ENCODE measurements at regions not wholly inside any gene's neighbourhood (a gene's known extent, or its start where the extent isn't known, plus 50 kb on each side); places are given as distances from the start of the nearest gene placed in this dataset.

GRCh38 chr19:7410946-7411345 is 62.2 kb downstream of the ARHGEF18 start:
- Histone ChIP-seq H3K4me2 (ENCODE audit: control insufficient read depth, insufficient read depth) (no peak overlapping the region), H3K36me3 (ENCODE audit: control insufficient read depth in 2 of 2, insufficient read depth in 2 of 2, low read length in 1 of 2) (peaks cover 0 to 2% of the 10 kb centered on the region in 2 experiments; a peak in 3 of 4 replicates), H3K27me3 (replicated peaks in 1 of 2; ENCODE audit: control insufficient read depth in 2 of 2, insufficient read depth in 2 of 2, low read length in 1 of 2) (no peaks in the 10 kb centered on the region), H3K9me3 (replicated peaks; ENCODE audit: control insufficient read depth, insufficient read depth, low read length) (no peaks in the 10 kb centered on the region), H3K79me2 (ENCODE audit: control insufficient read depth, insufficient read depth, low read length) (peaks cover 32% of the 10 kb centered on the region), H3K4me3 (no peak overlapping the region), H3K9ac (ENCODE audit: control insufficient read depth, insufficient read depth, low read length) (no peak overlapping the region), H2AFZ (ENCODE audit: control insufficient read depth, low read depth, low read length) (no peak overlapping the region), H4K20me1 (ENCODE audit: control insufficient read depth, insufficient read depth) (no peaks in the 10 kb centered on the region), H3K4me1 (ENCODE audit: control insufficient read depth, insufficient read depth, low read length) (peaks cover 21% of the 10 kb centered on the region), H3K27ac (ENCODE audit: control insufficient read depth, insufficient read depth) (no peak overlapping the region)
- ATAC-seq (no peak), FAIRE-seq (no peak), DNase-seq (ENCODE audit: low read depth, low spot score) (no peak)
- no TSS peak for BruUV-seq (replicated peaks)
- in situ Hi-C loops (cut with MboI) (no loop called here), intact Hi-C loops (cut with micrococcal nuclease; ENCODE audit: unreplicated experiment) (no loop called here)
- 94% methylated on average over 1 of the region's 1 CpG for WGBS (ENCODE audit: insufficient coverage, insufficient replicate concordance, low lambda C conversion rate, missing lambda C conversion rate)
- RAD21 ChIA-PET (ENCODE audit: unreplicated experiment) = interaction anchor here (1.0 kb wide), 1 partner anchor 23 kb away, joined by 3 read pairs; no protein-coding TSS in a partner anchor
- TF ChIP-seq NR2F1 (conservative IDR thresholded peaks at IDR 0.05) = no peak
- TF ChIP-seq IRF3 (IDR thresholded peaks at IDR 0.05) = no peak
- TF ChIP-seq MEF2A (IDR thresholded peaks at IDR 0.05; ENCODE audit: insufficient read depth, low read depth, low read length) = no peak
- TF ChIP-seq FOS (IDR thresholded peaks at IDR 0.05; ENCODE audit: borderline replicate concordance, extremely low read depth, insufficient read length) = no peak
- TF ChIP-seq, protein P1, sequence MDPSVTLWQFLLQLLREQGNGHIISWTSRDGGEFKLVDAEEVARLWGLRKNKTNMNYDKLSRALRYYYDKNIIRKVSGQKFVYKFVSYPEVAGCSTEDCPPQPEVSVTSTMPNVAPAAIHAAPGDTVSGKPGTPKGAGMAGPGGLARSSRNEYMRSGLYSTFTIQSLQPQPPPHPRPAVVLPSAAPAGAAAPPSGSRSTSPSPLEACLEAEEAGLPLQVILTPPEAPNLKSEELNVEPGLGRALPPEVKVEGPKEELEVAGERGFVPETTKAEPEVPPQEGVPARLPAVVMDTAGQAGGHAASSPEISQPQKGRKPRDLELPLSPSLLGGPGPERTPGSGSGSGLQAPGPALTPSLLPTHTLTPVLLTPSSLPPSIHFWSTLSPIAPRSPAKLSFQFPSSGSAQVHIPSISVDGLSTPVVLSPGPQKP (IDR thresholded peaks at IDR 0.05; ENCODE audit: low read depth, low read length) = no peak
- SMC1A ChIA-PET (ENCODE audit: uncharacterized antibody, unreplicated experiment) = no interaction called here
- POLR2A ChIA-PET = no interaction called here
- CTCF ChIA-PET = no interaction called here

DNA sequence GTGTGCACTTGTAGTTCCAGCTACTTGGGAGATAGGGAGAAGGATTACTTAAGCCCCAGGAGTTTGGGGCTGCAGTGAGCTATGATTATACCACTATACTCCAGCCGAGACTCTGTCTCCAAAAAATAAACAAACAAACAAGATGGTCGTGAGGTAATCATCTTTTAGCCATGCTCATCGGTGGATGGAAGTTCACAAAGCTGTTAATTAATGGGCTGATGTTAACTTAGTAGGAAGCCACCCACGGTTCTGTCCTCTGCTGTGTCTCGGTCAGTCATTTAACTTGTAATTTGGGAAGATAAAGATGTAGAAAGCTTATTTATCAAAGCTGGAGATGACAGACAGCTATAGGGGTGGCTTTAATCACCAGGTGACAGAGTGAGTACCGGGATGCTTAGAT is 64.9 kb downstream of the ARHGEF18 start:
- Histone ChIP-seq H3K4me3 (no peak overlapping the region), H3K27ac (ENCODE audit: control insufficient read depth, insufficient read depth) (no peak overlapping the region), H2AFZ (ENCODE audit: control insufficient read depth, low read depth, low read length) (no peak overlapping the region), H3K36me3 (ENCODE audit: control insufficient read depth in 2 of 2, insufficient read depth in 2 of 2, low read length in 1 of 2) (peaks cover 0 to 2% of the 10 kb centered on the region in 2 experiments; a peak in 2 of 4 replicates), H3K4me2 (ENCODE audit: control insufficient read depth, insufficient read depth) (no peak overlapping the region), H3K4me1 (ENCODE audit: control insufficient read depth, insufficient read depth, low read length) (peaks cover 9% of the 10 kb centered on the region), H3K79me2 (ENCODE audit: control insufficient read depth, insufficient read depth, low read length) (peaks cover 17% of the 10 kb centered on the region), H3K27me3 (replicated peaks in 1 of 2; ENCODE audit: control insufficient read depth in 2 of 2, insufficient read depth in 2 of 2, low read length in 1 of 2) (no peaks in the 10 kb centered on the region), H3K9me3 (replicated peaks; ENCODE audit: control insufficient read depth, insufficient read depth, low read length) (no peaks in the 10 kb centered on the region), H3K9ac (ENCODE audit: control insufficient read depth, insufficient read depth, low read length) (no peak overlapping the region), H4K20me1 (ENCODE audit: control insufficient read depth, insufficient read depth) (no peaks in the 10 kb centered on the region)
- SMC1A ChIA-PET (ENCODE audit: uncharacterized antibody, unreplicated experiment) = interaction anchor here (0.6 kb wide), 1 partner anchor 723 kb away, joined by 3 read pairs; no protein-coding TSS in a partner anchor
- FAIRE-seq (no peak), DNase-seq (ENCODE audit: low read depth, low spot score) (no peak), ATAC-seq (no peak)
- POLR2A ChIA-PET = interaction anchor here (0.5 kb wide), 1 partner anchor 573 kb away, joined by 3 read pairs; no protein-coding TSS in a partner anchor
- RAD21 ChIA-PET (ENCODE audit: unreplicated experiment) = interaction anchor here (0.7 kb wide), 1 partner anchor 18 kb away, joined by 5 read pairs; no protein-coding TSS in a partner anchor
- no TSS peak for BruUV-seq (replicated peaks)
- in situ Hi-C loops (cut with MboI) = no loop called here
- intact Hi-C loops (cut with micrococcal nuclease; ENCODE audit: unreplicated experiment) = no loop called here
- CTCF ChIA-PET = no interaction called here
- WGBS (ENCODE audit: insufficient coverage, insufficient replicate concordance, low lambda C conversion rate, missing lambda C conversion rate) = 80% methylated on average over 6 of the region's 6 CpGs
- TF ChIP-seq IKZF2 (IDR thresholded peaks at IDR 0.05) = no peak
- TF ChIP-seq, protein P2, sequence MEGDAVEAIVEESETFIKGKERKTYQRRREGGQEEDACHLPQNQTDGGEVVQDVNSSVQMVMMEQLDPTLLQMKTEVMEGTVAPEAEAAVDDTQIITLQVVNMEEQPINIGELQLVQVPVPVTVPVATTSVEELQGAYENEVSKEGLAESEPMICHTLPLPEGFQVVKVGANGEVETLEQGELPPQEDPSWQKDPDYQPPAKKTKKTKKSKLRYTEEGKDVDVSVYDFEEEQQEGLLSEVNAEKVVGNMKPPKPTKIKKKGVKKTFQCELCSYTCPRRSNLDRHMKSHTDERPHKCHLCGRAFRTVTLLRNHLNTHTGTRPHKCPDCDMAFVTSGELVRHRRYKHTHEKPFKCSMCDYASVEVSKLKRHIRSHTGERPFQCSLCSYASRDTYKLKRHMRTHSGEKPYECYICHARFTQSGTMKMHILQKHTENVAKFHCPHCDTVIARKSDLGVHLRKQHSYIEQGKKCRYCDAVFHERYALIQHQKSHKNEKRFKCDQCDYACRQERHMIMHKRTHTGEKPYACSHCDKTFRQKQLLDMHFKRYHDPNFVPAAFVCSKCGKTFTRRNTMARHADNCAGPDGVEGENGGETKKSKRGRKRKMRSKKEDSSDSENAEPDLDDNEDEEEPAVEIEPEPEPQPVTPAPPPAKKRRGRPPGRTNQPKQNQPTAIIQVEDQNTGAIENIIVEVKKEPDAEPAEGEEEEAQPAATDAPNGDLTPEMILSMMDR (IDR thresholded peaks at IDR 0.05 in 2 of 3, conservative IDR thresholded peaks at IDR 0.05 in 1 of 3; ENCODE audit: control insufficient read depth in 2 of 3, extremely low read depth in 1 of 3, insufficient read depth in 1 of 3, low read depth in 3 of 3, low read length in 3 of 3) = no peak
- TF ChIP-seq, protein P3, sequence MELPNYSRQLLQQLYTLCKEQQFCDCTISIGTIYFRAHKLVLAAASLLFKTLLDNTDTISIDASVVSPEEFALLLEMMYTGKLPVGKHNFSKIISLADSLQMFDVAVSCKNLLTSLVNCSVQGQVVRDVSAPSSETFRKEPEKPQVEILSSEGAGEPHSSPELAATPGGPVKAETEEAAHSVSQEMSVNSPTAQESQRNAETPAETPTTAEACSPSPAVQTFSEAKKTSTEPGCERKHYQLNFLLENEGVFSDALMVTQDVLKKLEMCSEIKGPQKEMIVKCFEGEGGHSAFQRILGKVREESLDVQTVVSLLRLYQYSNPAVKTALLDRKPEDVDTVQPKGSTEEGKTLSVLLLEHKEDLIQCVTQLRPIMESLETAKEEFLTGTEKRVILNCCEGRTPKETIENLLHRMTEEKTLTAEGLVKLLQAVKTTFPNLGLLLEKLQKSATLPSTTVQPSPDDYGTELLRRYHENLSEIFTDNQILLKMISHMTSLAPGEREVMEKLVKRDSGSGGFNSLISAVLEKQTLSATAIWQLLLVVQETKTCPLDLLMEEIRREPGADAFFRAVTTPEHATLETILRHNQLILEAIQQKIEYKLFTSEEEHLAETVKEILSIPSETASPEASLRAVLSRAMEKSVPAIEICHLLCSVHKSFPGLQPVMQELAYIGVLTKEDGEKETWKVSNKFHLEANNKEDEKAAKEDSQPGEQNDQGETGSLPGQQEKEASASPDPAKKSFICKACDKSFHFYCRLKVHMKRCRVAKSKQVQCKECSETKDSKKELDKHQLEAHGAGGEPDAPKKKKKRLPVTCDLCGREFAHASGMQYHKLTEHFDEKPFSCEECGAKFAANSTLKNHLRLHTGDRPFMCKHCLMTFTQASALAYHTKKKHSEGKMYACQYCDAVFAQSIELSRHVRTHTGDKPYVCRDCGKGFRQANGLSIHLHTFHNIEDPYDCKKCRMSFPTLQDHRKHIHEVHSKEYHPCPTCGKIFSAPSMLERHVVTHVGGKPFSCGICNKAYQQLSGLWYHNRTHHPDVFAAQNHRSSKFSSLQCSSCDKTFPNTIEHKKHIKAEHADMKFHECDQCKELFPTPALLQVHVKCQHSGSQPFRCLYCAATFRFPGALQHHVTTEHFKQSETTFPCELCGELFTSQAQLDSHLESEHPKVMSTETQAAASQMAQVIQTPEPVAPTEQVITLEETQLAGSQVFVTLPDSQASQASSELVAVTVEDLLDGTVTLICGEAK (IDR thresholded peaks at IDR 0.05; ENCODE audit: borderline replicate concordance) = no peak
- no peak for TF ChIP-seq POLR2A (IDR thresholded peaks at IDR 0.05; ENCODE audit: low read depth, low read length)
